Vagina (tissue), 2 donors: ENCODE measurements at regions not wholly inside any gene's neighbourhood (a gene's known extent, or its start where the extent isn't known, plus 50 kb on each side); places are given as distances from the start of the nearest gene placed in this dataset.

Experiments used
- DNase-seq, 2 donors: peaks; one replicate each; pipeline ENCODE4 v3.0.0-alpha.2; 2017; ENCODE audit errors: extremely low spot score in 2 of 2
- H3K27ac ChIP-seq: fragments of 200-600 bp; sonication (generic); one replicate; pipeline ENCODE4 v1.5.1; 2019
- H3K27me3 ChIP-seq: fragments of 200-600 bp; sonication (generic); one replicate; pipeline ENCODE4 v1.5.1; 2019
- H3K36me3 ChIP-seq, 2 donors: fragments of 200-600 bp; sonication (generic); one replicate each; pipeline ENCODE4 v1.5.1; 2017 to 2019
- H3K4me1 ChIP-seq: fragments of 200-600 bp; sonication (generic); one replicate; pipeline ENCODE4 v1.5.1; 2019
- H3K4me3 ChIP-seq, 2 donors: fragments of 200-600 bp; sonication (generic); 1 replicate in 1 of 2; 2 replicates in 1 of 2; pipeline ENCODE4 v1.5.1; 2016 to 2019
- H3K9me3 ChIP-seq: fragments of 200-600 bp; sonication (generic); one replicate; pipeline ENCODE4 v1.5.1; 2019
- POLR2A ChIP-seq, 2 donors: fragments of 450-650 bp; IDR thresholded peaks; one replicate each; pipeline ENCODE4 v1.6.1; 2017; ENCODE audit warnings: antibody characterized with exemption in 2 of 2, mild to moderate bottlenecking in 2 of 2, moderate library complexity in 2 of 2
- POLR2AphosphoS5 ChIP-seq, 2 donors: sonication (generic); formaldehyde crosslinking; IDR thresholded peaks; one replicate each; pipeline ENCODE4 v1.9.0; 2017; ENCODE audit warnings: antibody characterized with exemption in 2 of 2, mild to moderate bottlenecking in 2 of 2, low read depth in 1 of 2; ENCODE audit not compliant: insufficient read depth in 1 of 2
- intact Hi-C: fragments of 100-400 bp; cut with DNase I; formaldehyde crosslinking; loops from one replicate; pipeline ENCODE4 v1.15.1; 2023
- TF ChIP-seq, protein P1 (sequence below), 3 experiments: fragments of 450-650 bp in 2 of 3; fragments of 200-600 bp in 1 of 3; sonication (generic) in 1 of 3; IDR thresholded peaks; one replicate each; pipeline ENCODE4 v1.5.1; 2017 to 2019; ENCODE audit warnings: antibody characterized with exemption in 3 of 3, mild to moderate bottlenecking in 2 of 3, moderate library complexity in 2 of 3

- Histone ChIP-seq H3K9me3 (no peaks in the 10 kb centered on the region), H3K4me1 (no peaks in the 10 kb centered on the region), H3K27me3 (no peaks in the 10 kb centered on the region), H3K36me3 (no peaks in the 10 kb centered on the region), H3K27ac (no peak overlapping the region), H3K4me3 (no peak overlapping the region)
- no peak for TF ChIP-seq POLR2AphosphoS5 (IDR thresholded peaks at IDR 0.05; ENCODE audit: insufficient read depth in 1 of 2, low read depth in 1 of 2)
- TF ChIP-seq POLR2A (IDR thresholded peaks at IDR 0.05), result no peak
- TF ChIP-seq, protein P1, sequence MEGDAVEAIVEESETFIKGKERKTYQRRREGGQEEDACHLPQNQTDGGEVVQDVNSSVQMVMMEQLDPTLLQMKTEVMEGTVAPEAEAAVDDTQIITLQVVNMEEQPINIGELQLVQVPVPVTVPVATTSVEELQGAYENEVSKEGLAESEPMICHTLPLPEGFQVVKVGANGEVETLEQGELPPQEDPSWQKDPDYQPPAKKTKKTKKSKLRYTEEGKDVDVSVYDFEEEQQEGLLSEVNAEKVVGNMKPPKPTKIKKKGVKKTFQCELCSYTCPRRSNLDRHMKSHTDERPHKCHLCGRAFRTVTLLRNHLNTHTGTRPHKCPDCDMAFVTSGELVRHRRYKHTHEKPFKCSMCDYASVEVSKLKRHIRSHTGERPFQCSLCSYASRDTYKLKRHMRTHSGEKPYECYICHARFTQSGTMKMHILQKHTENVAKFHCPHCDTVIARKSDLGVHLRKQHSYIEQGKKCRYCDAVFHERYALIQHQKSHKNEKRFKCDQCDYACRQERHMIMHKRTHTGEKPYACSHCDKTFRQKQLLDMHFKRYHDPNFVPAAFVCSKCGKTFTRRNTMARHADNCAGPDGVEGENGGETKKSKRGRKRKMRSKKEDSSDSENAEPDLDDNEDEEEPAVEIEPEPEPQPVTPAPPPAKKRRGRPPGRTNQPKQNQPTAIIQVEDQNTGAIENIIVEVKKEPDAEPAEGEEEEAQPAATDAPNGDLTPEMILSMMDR (IDR thresholded peaks at IDR 0.05), result no peak
- no peak for DNase-seq
- intact Hi-C loops, result no loop called here
These were observed 1313.3 kb downstream of the KCNT2 start for GRCh38 chr1:195294911-195295310.

DNA sequence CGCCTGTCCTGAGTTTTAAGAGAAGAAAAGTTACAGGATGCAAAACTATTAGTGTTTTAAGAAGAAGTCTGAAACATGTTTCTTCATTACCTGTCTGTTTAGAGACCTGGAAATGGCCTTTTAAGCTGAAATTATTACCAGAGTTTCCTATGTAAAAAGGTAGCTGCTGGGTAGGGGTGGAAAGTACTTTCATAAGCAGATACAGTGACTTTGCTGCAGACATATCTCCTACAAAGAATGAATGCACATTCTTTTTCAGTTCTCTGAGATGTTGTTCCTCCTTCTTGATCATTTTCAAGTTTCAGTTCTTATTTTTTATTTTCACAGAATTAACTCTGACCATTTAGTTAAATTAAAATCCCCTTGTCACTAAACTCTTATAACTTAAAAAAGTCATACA is 1329.6 kb downstream of the KCNT2 start:
- TF ChIP-seq POLR2A (IDR thresholded peaks at IDR 0.05) (no peak), POLR2AphosphoS5 (IDR thresholded peaks at IDR 0.05; ENCODE audit: insufficient read depth in 1 of 2, low read depth in 1 of 2) (no peak)
- TF ChIP-seq, protein P1 (IDR thresholded peaks at IDR 0.05), result no peak
- intact Hi-C loops, result no loop called here
- Histone ChIP-seq H3K36me3 (no peaks in the 10 kb centered on the region), H3K27me3 (no peaks in the 10 kb centered on the region), H3K9me3 (no peaks in the 10 kb centered on the region), H3K27ac (no peak overlapping the region), H3K4me3 (no peak overlapping the region), H3K4me1 (no peaks in the 10 kb centered on the region)
- no peak for DNase-seq

DNA sequence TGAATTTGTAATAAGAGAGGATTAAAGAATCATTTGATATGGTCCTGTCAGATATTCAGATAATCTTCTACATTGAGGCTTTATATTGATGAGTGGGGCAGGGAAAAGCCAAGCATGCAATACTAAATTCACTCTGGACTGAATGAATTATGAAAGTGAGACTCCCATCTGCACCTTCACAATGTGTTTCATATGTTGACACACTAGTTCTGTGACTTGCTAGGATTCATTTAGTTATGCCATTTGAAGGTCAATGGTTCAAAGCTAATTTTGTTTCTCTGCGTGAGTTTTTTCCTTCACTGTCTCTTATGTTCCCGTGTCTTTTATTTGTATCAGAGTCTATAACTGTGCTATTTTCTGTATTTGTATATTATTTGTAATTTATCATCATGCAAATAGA is 1332.5 kb downstream of the KCNT2 start:
- TF ChIP-seq, protein P1 (IDR thresholded peaks at IDR 0.05), result no peak
- no peak for TF ChIP-seq POLR2A (IDR thresholded peaks at IDR 0.05)
- TF ChIP-seq POLR2AphosphoS5 (IDR thresholded peaks at IDR 0.05; ENCODE audit: insufficient read depth in 1 of 2, low read depth in 1 of 2), result no peak
- Histone ChIP-seq H3K4me3 (no peak overlapping the region), H3K4me1 (no peaks in the 10 kb centered on the region), H3K9me3 (no peaks in the 10 kb centered on the region), H3K27ac (no peak overlapping the region), H3K36me3 (no peaks in the 10 kb centered on the region), H3K27me3 (no peaks in the 10 kb centered on the region)
- intact Hi-C loops, result no loop called here
- DNase-seq, result no peak

DNA sequence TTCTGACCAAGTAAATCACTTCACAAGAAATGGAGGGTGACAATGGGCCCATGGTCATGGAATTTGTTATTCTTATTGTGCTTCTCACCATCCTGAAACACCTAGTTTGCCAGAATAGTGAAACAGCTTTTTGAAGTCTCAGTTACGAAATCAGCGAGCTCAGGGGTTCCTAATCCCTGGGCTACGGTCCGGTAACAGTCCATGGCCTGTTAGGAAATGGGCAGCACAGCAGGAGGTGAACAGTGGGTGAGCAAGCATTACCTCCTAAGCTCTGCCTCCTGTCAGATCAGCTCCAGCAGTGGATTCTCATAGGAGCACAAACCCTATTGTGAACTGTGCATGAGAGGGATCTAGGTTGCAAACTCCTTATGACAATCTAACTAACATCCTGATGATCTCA is 1356.3 kb downstream of the KCNT2 start:
- H3K9me3 ChIP-seq, result no peaks in the 10 kb centered on the region
- H3K27me3 ChIP-seq, result no peaks in the 10 kb centered on the region
- DNase-seq, result no peak
- H3K4me1 ChIP-seq, result no peaks in the 10 kb centered on the region
- H3K4me3 ChIP-seq, result no peak overlapping the region
- H3K27ac ChIP-seq, result no peak overlapping the region
- no peaks in the 10 kb centered on the region for H3K36me3 ChIP-seq
- no peak for TF ChIP-seq POLR2A (IDR thresholded peaks at IDR 0.05)
- TF ChIP-seq, protein P1 (IDR thresholded peaks at IDR 0.05), result no peak
- TF ChIP-seq POLR2AphosphoS5 (IDR thresholded peaks at IDR 0.05; ENCODE audit: insufficient read depth in 1 of 2, low read depth in 1 of 2), result no peak
- intact Hi-C loops, result no loop called here

DNA sequence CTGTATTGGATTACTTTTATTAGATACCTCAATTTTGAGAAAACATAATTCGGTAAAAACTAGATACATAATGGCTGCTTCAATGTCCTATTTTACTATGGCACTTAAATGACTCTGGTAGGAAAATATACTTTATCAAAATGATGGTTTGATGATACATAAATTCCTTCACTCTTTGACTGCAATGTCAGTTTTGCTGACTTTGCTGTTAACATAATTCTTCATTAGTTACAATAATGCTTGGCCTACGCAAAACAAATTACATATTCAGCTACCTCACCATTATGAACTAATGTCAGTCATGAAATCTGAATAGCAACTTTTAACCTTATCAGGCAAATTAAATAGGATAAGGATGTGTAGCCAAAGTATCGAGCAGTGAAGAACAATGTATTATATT is 1364.7 kb downstream of the KCNT2 start:
- H3K4me1 ChIP-seq, result no peaks in the 10 kb centered on the region
- no peak overlapping the region for H3K4me3 ChIP-seq
- H3K27ac ChIP-seq, result no peak overlapping the region
- no peak for DNase-seq
- H3K27me3 ChIP-seq, result no peaks in the 10 kb centered on the region
- TF ChIP-seq, protein P1 (IDR thresholded peaks at IDR 0.05), result no peak
- TF ChIP-seq POLR2AphosphoS5 (IDR thresholded peaks at IDR 0.05; ENCODE audit: insufficient read depth in 1 of 2, low read depth in 1 of 2) (no peak), POLR2A (IDR thresholded peaks at IDR 0.05) (no peak)
- no peaks in the 10 kb centered on the region for H3K36me3 ChIP-seq
- no peaks in the 10 kb centered on the region for H3K9me3 ChIP-seq
- intact Hi-C loops, result no loop called here
